HepG2 (cell line): ENCODE measurements at regions not wholly inside any gene's neighbourhood (a gene's known extent, or its start where the extent isn't known, plus 50 kb on each side); places are given as distances from the start of the nearest gene placed in this dataset.

ENCODE experiments used
- ATAC-seq: fragments of 200-7000 bp; cut with Tn5 transposase; 3 replicates; pipeline ENCODE4 v1.9.1; 2020; ENCODE audit warnings: mild to moderate bottlenecking, moderate library complexity
- BruUV-seq: library from RNA; stranded (reverse); fragments of 400-500 nt; replicated peaks from 2 replicates; lab custom pipeline; 2021; lab: Mats Ljungman, UMichigan
- CTCF ChIA-PET: fragments of 300-600 bp; formaldehyde crosslinking; extraction: SDS; loops from one replicate; lab custom pipeline; 2021; ENCODE audit warnings: low total read pairs, inconsistent platforms, low intra/inter-chr PET ratio; lab: Yijun Ruan, JAX
- POLR2A ChIA-PET: fragments of 350-600 bp; sonication (Branson Sonifier 250); formaldehyde crosslinking; loops from one replicate; lab custom pipeline; 2020; ENCODE audit warnings: antibody characterized with exemption, inconsistent platforms; lab: Yijun Ruan, JAX
- DNase-seq: peaks from one replicate; pipeline ENCODE4 v3.0.0-alpha.2; 2015; ENCODE audit warnings: low spot score
- FAIRE-seq: peaks from 3 replicates; lab custom pipeline; 2011; peaks lifted over from hg19 to GRCh38; lab: Jason Lieb, UNC
- H2AFZ ChIP-seq: one replicate; pipeline ENCODE4 v1.6.1; 2011; ENCODE audit warnings: low read length, inconsistent platforms
- H3K27ac ChIP-seq: fragments of 300-600 bp; 3 replicates; pipeline ENCODE4 v1.8.0; 2011; ENCODE audit warnings: mixed run types, mild to moderate bottlenecking, mixed read lengths, low read length, inconsistent platforms; ENCODE audit not compliant: insufficient read depth; ENCODE audit errors: extremely low read length
- H3K27me3 ChIP-seq, 2 experiments: fragments of 200-600 bp in 1 of 2; 2 replicates in 1 of 2; 3 replicates in 1 of 2; pipeline versions ENCODE4 v1.6.0 to v1.8.0; 2011; ENCODE audit warnings: low read length in 2 of 2, mild to moderate bottlenecking in 2 of 2, moderate library complexity in 2 of 2, inconsistent platforms in 1 of 2; ENCODE audit not compliant: insufficient read depth in 2 of 2, control insufficient read depth in 1 of 2
- H3K36me3 ChIP-seq, 2 experiments: fragments of 200-600 bp in 1 of 2; replicated peaks in 1 of 2; 2 replicates in 1 of 2; 3 replicates in 1 of 2; pipeline versions ENCODE4 v1.5.1 to v1.8.0; 2011; ENCODE audit warnings: low read length in 2 of 2, inconsistent platforms in 1 of 2; ENCODE audit not compliant: insufficient read depth in 2 of 2, control insufficient read depth in 1 of 2
- H3K4me1 ChIP-seq: 2 replicates; pipeline ENCODE4 v1.5.1; 2012; ENCODE audit warnings: low read length, inconsistent platforms; ENCODE audit not compliant: insufficient read depth
- H3K4me2 ChIP-seq: 2 replicates; pipeline ENCODE4 v1.6.0; 2011; ENCODE audit warnings: low read depth, low read length, inconsistent platforms
- H3K4me3 ChIP-seq, 3 experiments: fragments of 200-600 bp in 1 of 3; sonication (generic), shearing (Covaris generic) in 1 of 3; replicated peaks in 1 of 3; 2 replicates each; pipeline ENCODE4 v1.5.1; 2011 to 2016; ENCODE audit warnings: low read length in 3 of 3, inconsistent platforms in 2 of 3, low read depth in 2 of 3, mild to moderate bottlenecking in 2 of 3, control low read depth in 1 of 3, mixed read lengths in 1 of 3; ENCODE audit not compliant: insufficient read depth in 1 of 3
- H3K79me2 ChIP-seq: one replicate; pipeline ENCODE4 v1.6.1; 2011; ENCODE audit warnings: low read length, inconsistent platforms; ENCODE audit not compliant: insufficient read depth
- H3K9ac ChIP-seq: 2 replicates; pipeline ENCODE4 v1.6.0; 2011; ENCODE audit warnings: mild to moderate bottlenecking, low read depth, low read length, inconsistent platforms; ENCODE audit not compliant: insufficient read depth
- H3K9me3 ChIP-seq: 2 replicates; pipeline ENCODE4 v1.5.1; 2012; ENCODE audit warnings: mild to moderate bottlenecking, low read length
- H4K20me1 ChIP-seq: 2 replicates; pipeline ENCODE4 v1.6.0; 2011; ENCODE audit warnings: inconsistent platforms, mild to moderate bottlenecking, low read length, moderate library complexity; ENCODE audit not compliant: insufficient read depth
- AKAP8 ChIP-seq: sonication (generic); formaldehyde crosslinking; IDR thresholded peaks from 2 replicates; pipeline ENCODE4 v1.5.1; 2020; ENCODE audit warnings: mild to moderate bottlenecking, missing genetic modification reagents
- CTCF ChIP-seq: sonication (generic); formaldehyde crosslinking; IDR thresholded peaks from 2 replicates; pipeline ENCODE4 v1.5.0; 2020; ENCODE audit warnings: mild to moderate bottlenecking, missing genetic modification reagents, moderate library complexity
- ESRRA ChIP-seq: sonication (generic); formaldehyde crosslinking; IDR thresholded peaks from 2 replicates; pipeline ENCODE4 v1.5.1; 2020; ENCODE audit warnings: mild to moderate bottlenecking, low read depth, missing genetic modification reagents
- FOSL2 ChIP-seq: sonication (generic); formaldehyde crosslinking; IDR thresholded peaks from 2 replicates; pipeline ENCODE4 v1.4.0; 2020; ENCODE audit warnings: missing genetic modification reagents
- FOXA3 ChIP-seq: IDR thresholded peaks from 2 replicates; pipeline ENCODE4 v1.6.1; 2016; ENCODE audit warnings: missing genetic modification reagents, missing compliant biosample characterization
- PHF20 ChIP-seq: sonication (generic); formaldehyde crosslinking; IDR thresholded peaks from 2 replicates; pipeline ENCODE4 v1.5.0; 2020; ENCODE audit warnings: mild to moderate bottlenecking, missing genetic modification reagents
- STAG1 ChIP-seq: sonication (generic); formaldehyde crosslinking; IDR thresholded peaks from 2 replicates; pipeline ENCODE4 v1.4.0; 2020; ENCODE audit warnings: missing genetic modification reagents
- ZNF12 ChIP-seq: sonication (generic); formaldehyde crosslinking; IDR thresholded peaks from 2 replicates; pipeline ENCODE4 v1.5.0; 2020; ENCODE audit warnings: missing genetic modification reagents
- ZNF572 ChIP-seq: sonication (generic); formaldehyde crosslinking; IDR thresholded peaks from 2 replicates; pipeline ENCODE4 v1.5.1; 2020; ENCODE audit warnings: mild to moderate bottlenecking, missing genetic modification reagents
- WGBS: methylation state at CpG from one replicate; pipeline ENCODE4 v1.1.6; 2017; ENCODE audit warnings: low lambda C conversion rate; 5-methylcytosine and 5-hydroxymethylcytosine counted together
- in situ Hi-C: cut with HindIII; loops from 2 replicates; pipeline ENCODE4 v1.10.0; 2017; ENCODE audit warnings: low pct_unique_long_range_greater_than_20kb; ENCODE audit not compliant: extremely low pct_ligation_motif_present
- intact Hi-C: fragments of 100-400 bp; cut with micrococcal nuclease; formaldehyde crosslinking; loops from one replicate; pipeline ENCODE4 v1.10.0; 2022; ENCODE audit not compliant: unreplicated experiment

- ATAC-seq = no peak
- CTCF ChIA-PET = no interaction called here
- no peaks in the 10 kb centered on the region for H3K27me3 ChIP-seq
- no peaks in the 10 kb centered on the region for H4K20me1 ChIP-seq
- H3K9me3 ChIP-seq = no peaks in the 10 kb centered on the region
- H3K4me3 ChIP-seq = no peak overlapping the region
- TF ChIP-seq AKAP8 (CRISPR knock-in tag) (no peak), ZNF12 (no peak), CTCF (CRISPR knock-in tag) (0 out of 2 replicates have a peak, but pooled peaks have one; percentile 7), ZNF572 (CRISPR knock-in tag) (no peak), FOSL2 (CRISPR knock-in tag) (no peak), FOXA3 (CRISPR knock-in tag) (no peak), STAG1 (0 out of 2 replicates have a peak, but pooled peaks have one; percentile 11), PHF20 (no peak), ESRRA (CRISPR knock-in tag) (no peak)
- TF ChIP-seq, all 625 proteins: peak for 2
- H3K27ac ChIP-seq = no peak overlapping the region
- intact Hi-C loops (loop anchor here (5.0 kb wide), 1 partner anchor 1114 kb away; no protein-coding TSS in a partner anchor), in situ Hi-C loops (no loop called here)
- DNase-seq (no peak), FAIRE-seq (no peak)
- H3K4me1 ChIP-seq = no peaks in the 10 kb centered on the region
- H3K4me2 ChIP-seq = no peak overlapping the region
- POLR2A ChIA-PET = no interaction called here
- H2AFZ ChIP-seq = no peak overlapping the region
- WGBS = 12% methylated on average over 5 of the region's 5 CpGs
- no peaks in the 10 kb centered on the region for H3K79me2 ChIP-seq
- H3K36me3 ChIP-seq = no peaks in the 10 kb centered on the region
- H3K9ac ChIP-seq = no peak overlapping the region
- no TSS peak for BruUV-seq
Observed at GRCh38 chr10:106175760-106176377, 988.6 kb downstream of the SORCS1 start.
